ENCODE measurements at regions not wholly inside any gene's neighbourhood (a gene's known extent, or its start where the extent isn't known, plus 50 kb on each side); places are given as distances from the start of the nearest gene placed in this dataset.

GRCh38 chr2:21854938-21855337 is 731.2 kb downstream of the TDRD15 start:
- TF ChIP-seq TAF1 (IDR thresholded peaks at IDR 0.05; ENCODE audit: low read depth, low read length) (no peak), POLR2AphosphoS5 (IDR thresholded peaks at IDR 0.05; ENCODE audit: low read depth, low read length) (no peak), POLR2A (IDR thresholded peaks at IDR 0.05; ENCODE audit: low read depth, low read length) (no peak), POU2F2 (IDR thresholded peaks at IDR 0.05; ENCODE audit: low read depth, low read length) (no peak)
